Neuronal stem cell (in vitro differentiated cells): ENCODE measurements at regions not wholly inside any gene's neighbourhood (a gene's known extent, or its start where the extent isn't known, plus 50 kb on each side); places are given as distances from the start of the nearest gene placed in this dataset.

ENCODE experiments used
- DNase-seq: peaks from one replicate; pipeline ENCODE4 v3.0.0-alpha.2; 2013; ENCODE audit warnings: low spot score
- H2AFZ ChIP-seq: one replicate; pipeline ENCODE4 v1.6.1; 2013; ENCODE audit warnings: mild to moderate bottlenecking, low read length, inconsistent platforms
- H2AK5ac ChIP-seq: 2 replicates; pipeline ENCODE4 v1.6.1; 2013; ENCODE audit warnings: low read depth, mild to moderate bottlenecking, inconsistent platforms, low read length, moderate library complexity, mixed read lengths
- H2BK120ac ChIP-seq: 2 replicates; pipeline ENCODE4 v1.6.1; 2013; ENCODE audit warnings: low read depth, mild to moderate bottlenecking, inconsistent platforms, low read length, moderate library complexity, mixed read lengths
- H2BK12ac ChIP-seq: one replicate; pipeline ENCODE4 v1.6.1; 2013; ENCODE audit warnings: low read length, inconsistent platforms
- H2BK15ac ChIP-seq: 2 replicates; pipeline ENCODE4 v1.6.1; 2013; ENCODE audit warnings: mild to moderate bottlenecking, low read length, inconsistent platforms, mixed read lengths
- H2BK5ac ChIP-seq: one replicate; pipeline ENCODE4 v1.6.1; 2013; ENCODE audit warnings: inconsistent platforms, mild to moderate bottlenecking, low read length, moderate library complexity
- H3K14ac ChIP-seq: one replicate; pipeline ENCODE4 v1.6.1; 2013; ENCODE audit warnings: low read length, inconsistent platforms
- H3K18ac ChIP-seq: 2 replicates; pipeline ENCODE4 v1.6.1; 2013; ENCODE audit warnings: low read length, inconsistent platforms
- H3K23ac ChIP-seq: 2 replicates; pipeline ENCODE4 v1.6.1; 2013; ENCODE audit warnings: low read depth, mild to moderate bottlenecking, mixed read lengths, low read length, inconsistent platforms; ENCODE audit not compliant: poor library complexity
- H3K27ac ChIP-seq: replicated peaks from 3 replicates; pipeline ENCODE4 v1.5.1; 2013; ENCODE audit warnings: low read length, inconsistent platforms
- H3K27me3 ChIP-seq, 3 experiments: 2 replicates each; pipeline ENCODE4 v1.6.1; 2013; ENCODE audit warnings: low read length in 3 of 3, mild to moderate bottlenecking in 2 of 3, inconsistent platforms in 1 of 3, low read depth in 1 of 3, mixed read lengths in 1 of 3, moderate library complexity in 1 of 3; ENCODE audit not compliant: control insufficient read depth in 3 of 3, insufficient read depth in 3 of 3
- H3K36me3 ChIP-seq, 2 donors: replicated peaks in 1 of 2; 2 replicates each; pipeline ENCODE4 v1.6.1; 2013; ENCODE audit warnings: low read length in 2 of 2; ENCODE audit not compliant: control insufficient read depth in 2 of 2, insufficient read depth in 2 of 2
- H3K4ac ChIP-seq: 2 replicates; pipeline ENCODE4 v1.6.1; 2013; ENCODE audit warnings: inconsistent platforms, mild to moderate bottlenecking, low read length, moderate library complexity
- H3K4me1 ChIP-seq, 2 donors: 1 replicate in 1 of 2; 2 replicates in 1 of 2; pipeline ENCODE4 v1.6.1; 2013; ENCODE audit warnings: low read length in 2 of 2, low read depth in 1 of 2; ENCODE audit not compliant: control insufficient read depth in 2 of 2, insufficient read depth in 1 of 2
- H3K4me2 ChIP-seq: one replicate; pipeline ENCODE4 v1.6.1; 2013; ENCODE audit warnings: mild to moderate bottlenecking, low read length, inconsistent platforms; ENCODE audit not compliant: insufficient read depth, poor library complexity, severe bottlenecking
- H3K4me3 ChIP-seq, 2 donors: 2 replicates each; pipeline ENCODE4 v1.5.1; 2013; ENCODE audit warnings: low read length in 2 of 2, mild to moderate bottlenecking in 2 of 2, inconsistent platforms in 1 of 2, moderate library complexity in 1 of 2
- H3K79me1 ChIP-seq: one replicate; pipeline ENCODE4 v1.6.1; 2013; ENCODE audit warnings: low read depth, mild to moderate bottlenecking, inconsistent platforms, low read length, moderate library complexity
- H3K9ac ChIP-seq: one replicate; pipeline ENCODE4 v1.6.1; 2013; ENCODE audit warnings: mild to moderate bottlenecking, low read depth, low read length, inconsistent platforms; ENCODE audit not compliant: poor library complexity
- H3K9me3 ChIP-seq, 2 donors: replicated peaks in 1 of 2; 2 replicates each; pipeline versions ENCODE3 to v1.6.1; 2013; ENCODE audit warnings: low read length in 2 of 2, mild to moderate bottlenecking in 2 of 2, inconsistent platforms in 1 of 2, low read depth in 1 of 2, mixed read lengths in 1 of 2, moderate library complexity in 1 of 2; ENCODE audit not compliant: control insufficient read depth in 2 of 2, insufficient read depth in 1 of 2
- H4K8ac ChIP-seq: one replicate; pipeline ENCODE4 v1.6.1; 2013; ENCODE audit warnings: low read depth, mild to moderate bottlenecking, inconsistent platforms, low read length, moderate library complexity
- H4K91ac ChIP-seq: one replicate; pipeline ENCODE4 v1.6.1; 2013; ENCODE audit warnings: low read length, low read depth, mild to moderate bottlenecking, inconsistent platforms; ENCODE audit not compliant: poor library complexity
- WGBS, 2 donors: extraction: QIAGEN DNeasy Blood & Tissue Kit; methylation state at CpG; one replicate each; pipeline ENCODE4 v1.1.7; 2013; ENCODE audit warnings: missing lambda C conversion rate in 2 of 2, mixed read lengths in 1 of 2; ENCODE audit not compliant: insufficient read length in 2 of 2, insufficient replicate concordance in 1 of 2; ENCODE audit errors: extremely low coverage in 2 of 2; 5-methylcytosine and 5-hydroxymethylcytosine counted together

- Histone ChIP-seq H2AFZ (no peak overlapping the region), H3K23ac (no peak overlapping the region), H2BK15ac (no peak overlapping the region), H3K9ac (no peak overlapping the region), H2BK12ac (no peak overlapping the region), H3K27me3 (no peaks in the 10 kb centered on the region), H3K14ac (no peak overlapping the region), H2AK5ac (no peak overlapping the region), H3K4me3 (no peak overlapping the region), H3K4me1 (peaks cover 0 to 17% of the 10 kb centered on the region in 2 donors), H2BK5ac (no peak overlapping the region), H3K36me3 (no peaks in the 10 kb centered on the region), H3K9me3 (peaks cover 0 to 10% of the 10 kb centered on the region in 2 donors), H3K4ac (no peak overlapping the region), H3K79me1 (no peaks in the 10 kb centered on the region), H3K18ac (no peak overlapping the region), H4K8ac (no peak overlapping the region), H4K91ac (no peak overlapping the region), H2BK120ac (no peak overlapping the region), H3K4me2 (no peak overlapping the region), H3K27ac (no peak overlapping the region)
- no peak for DNase-seq
- WGBS, 2 donors: no CpG with 5 or more reads among the region's 5 CpGs
These were observed 257.1 kb downstream of the UACA start for GRCh38 chr15:70505936-70506912.

GRCh38 chr15:70505411-70505919 lies 257.9 kb downstream of the UACA start:
- no peak for DNase-seq
- Histone ChIP-seq H3K27me3 (no peaks in the 10 kb centered on the region), H3K9ac (no peak overlapping the region), H3K36me3 (no peaks in the 10 kb centered on the region), H2BK15ac (no peak overlapping the region), H2BK5ac (no peak overlapping the region), H3K23ac (no peak overlapping the region), H4K8ac (no peak overlapping the region), H3K18ac (no peak overlapping the region), H2AFZ (no peak overlapping the region), H2AK5ac (no peak overlapping the region), H3K27ac (no peak overlapping the region), H3K4me1 (peaks cover 0 to 17% of the 10 kb centered on the region in 2 donors), H3K9me3 (peaks cover 0 to 10% of the 10 kb centered on the region in 2 donors), H3K14ac (no peak overlapping the region), H2BK12ac (no peak overlapping the region), H2BK120ac (no peak overlapping the region), H3K4me3 (no peak overlapping the region), H3K79me1 (no peaks in the 10 kb centered on the region), H4K91ac (no peak overlapping the region), H3K4me2 (no peak overlapping the region), H3K4ac (no peak overlapping the region)
- no CpG with 5 or more reads among the region's 3 CpGs for WGBS, 2 donors

- H2BK120ac ChIP-seq: no peak overlapping the region
- H3K14ac ChIP-seq: peak overlapping the region; percentile 73
- H2AFZ ChIP-seq: no peak overlapping the region
- H3K27ac ChIP-seq: no peak overlapping the region
- no peak overlapping the region for H3K4me2 ChIP-seq
- H3K27me3 ChIP-seq: no peaks in the 10 kb centered on the region
- H3K79me1 ChIP-seq: no peaks in the 10 kb centered on the region
- no peak overlapping the region for H3K4ac ChIP-seq
- H3K36me3 ChIP-seq: no peaks in the 10 kb centered on the region
- H3K9ac ChIP-seq: no peak overlapping the region
- no peak overlapping the region for H4K91ac ChIP-seq
- H3K4me1 ChIP-seq: peaks cover 0 to 17% of the 10 kb centered on the region in 2 donors
- no CpG with 5 or more reads among the region's 12 CpGs for WGBS, 2 donors
- H3K18ac ChIP-seq: peak overlapping the region; percentile 65
- H3K9me3 ChIP-seq: peaks cover 0 to 8% of the 10 kb centered on the region in 2 donors
- H2BK12ac ChIP-seq: no peak overlapping the region
- H2BK5ac ChIP-seq: no peak overlapping the region
- peak overlapping the region; percentile 47 for H2BK15ac ChIP-seq
- no peak overlapping the region for H3K23ac ChIP-seq
- no peak overlapping the region for H3K4me3 ChIP-seq
- peak overlapping the region; percentile 65 for H2AK5ac ChIP-seq
- H4K8ac ChIP-seq: no peak overlapping the region
- no peak for DNase-seq
These were observed 258.4 kb downstream of the UACA start for GRCh38 chr15:70504988-70505387.

GRCh38 chr15:70504299-70504951 lies 258.9 kb downstream of the UACA start:
- Histone ChIP-seq H3K27ac (no peak overlapping the region), H2AK5ac (peak overlapping the region; percentile 65), H3K79me1 (no peaks in the 10 kb centered on the region), H3K4me3 (no peak overlapping the region), H3K27me3 (peaks cover 0 to 3% (median 0%) of the 10 kb centered on the region in 3 experiments), H2BK12ac (no peak overlapping the region), H3K9me3 (peaks cover 0 to 3% of the 10 kb centered on the region in 2 donors), H3K36me3 (no peaks in the 10 kb centered on the region), H3K18ac (peak overlapping the region; percentile 65), H3K14ac (peak overlapping the region; percentile 73), H4K8ac (no peak overlapping the region), H3K23ac (no peak overlapping the region), H2BK120ac (no peak overlapping the region), H3K4me1 (peaks cover 0 to 17% of the 10 kb centered on the region in 2 donors), H2BK15ac (peak overlapping the region; percentile 47), H4K91ac (no peak overlapping the region), H3K4ac (no peak overlapping the region), H3K4me2 (no peak overlapping the region), H3K9ac (no peak overlapping the region), H2AFZ (no peak overlapping the region), H2BK5ac (no peak overlapping the region)
- no peak for DNase-seq
- no CpG with 5 or more reads among the region's 9 CpGs for WGBS, 2 donors
